DMS 273 (cell line): ENCODE measurements at regions not wholly inside any gene's neighbourhood (a gene's known extent, or its start where the extent isn't known, plus 50 kb on each side); places are given as distances from the start of the nearest gene placed in this dataset.

Experiments
- DNase-seq: peaks from one replicate; lab custom pipeline; 2025; ENCODE audit not compliant: unreplicated experiment; lab: John Stamatoyannopoulos, UW

- DNase-seq = no peak
Measured at GRCh38 chr4:34633241-34633640, 1611.1 kb downstream of the ARAP2 start.

- DNase-seq = no peak
Measured at GRCh38 chr4:34636623-34637022, 1607.7 kb downstream of the ARAP2 start.

DNA sequence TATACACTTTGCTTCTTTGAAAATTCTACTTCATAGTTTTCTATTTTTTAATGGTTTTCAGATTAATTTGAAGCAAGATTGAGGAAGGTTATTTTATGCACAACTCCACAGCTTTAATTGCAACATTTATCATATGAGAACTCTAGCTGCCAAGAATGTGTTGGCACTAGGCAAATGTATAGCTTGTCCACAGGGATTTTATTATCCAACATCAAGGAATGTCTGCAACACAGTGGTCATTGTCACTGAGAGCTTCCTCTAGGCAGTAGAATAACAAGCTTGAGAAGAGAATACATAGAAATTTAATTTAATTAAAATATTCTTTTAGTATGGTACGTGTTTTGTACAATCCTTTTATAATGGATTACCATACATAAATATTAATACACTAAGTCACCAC, 1600.8 kb downstream of the ARAP2 start:
- DNase-seq = no peak

DNA sequence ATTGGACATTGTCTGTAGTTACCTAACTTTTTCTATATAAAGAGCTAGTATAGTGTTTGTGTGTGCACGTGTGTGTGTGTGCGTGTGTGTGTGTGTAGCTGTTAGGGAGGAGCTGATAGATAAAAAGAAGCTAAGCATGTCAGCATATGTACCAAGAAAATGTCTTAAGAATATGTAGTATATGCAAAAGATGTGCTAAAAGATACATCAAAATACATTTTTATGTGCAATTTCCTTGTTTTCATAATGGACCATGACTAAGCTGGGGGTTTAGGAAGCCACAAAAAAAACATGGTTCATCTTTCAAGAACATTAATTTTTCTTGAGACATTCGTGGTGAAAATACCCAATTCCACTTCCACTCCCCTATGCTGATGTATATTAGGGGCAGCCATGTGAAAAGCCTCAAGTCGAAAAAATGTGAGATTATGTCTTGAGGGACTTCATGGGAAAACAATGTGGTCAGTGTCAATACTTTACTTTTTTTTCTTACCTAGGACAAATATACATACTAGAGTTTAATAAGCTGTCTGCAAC, 1599.7 kb downstream of the ARAP2 start:
- no peak for DNase-seq

DNA sequence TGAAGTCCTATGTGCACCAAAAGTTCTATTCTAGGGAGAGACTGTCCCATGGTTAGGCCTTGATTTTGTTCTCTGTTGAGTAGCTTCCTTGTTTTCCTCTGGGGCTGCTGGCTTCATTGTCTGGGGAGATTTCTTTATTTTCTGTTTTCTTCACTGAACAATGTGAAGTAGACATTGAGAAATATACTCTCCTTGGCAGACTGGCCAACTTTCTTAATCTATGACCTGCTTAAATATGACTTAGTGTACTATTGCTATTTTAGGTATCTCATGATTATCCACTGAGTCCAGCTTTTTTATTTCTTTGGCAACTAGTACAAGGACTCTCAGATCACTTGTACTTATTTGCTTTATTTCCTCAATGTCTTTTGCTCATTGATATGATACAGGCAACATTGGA, 1594.6 kb downstream of the ARAP2 start:
- DNase-seq = no peak

DNA sequence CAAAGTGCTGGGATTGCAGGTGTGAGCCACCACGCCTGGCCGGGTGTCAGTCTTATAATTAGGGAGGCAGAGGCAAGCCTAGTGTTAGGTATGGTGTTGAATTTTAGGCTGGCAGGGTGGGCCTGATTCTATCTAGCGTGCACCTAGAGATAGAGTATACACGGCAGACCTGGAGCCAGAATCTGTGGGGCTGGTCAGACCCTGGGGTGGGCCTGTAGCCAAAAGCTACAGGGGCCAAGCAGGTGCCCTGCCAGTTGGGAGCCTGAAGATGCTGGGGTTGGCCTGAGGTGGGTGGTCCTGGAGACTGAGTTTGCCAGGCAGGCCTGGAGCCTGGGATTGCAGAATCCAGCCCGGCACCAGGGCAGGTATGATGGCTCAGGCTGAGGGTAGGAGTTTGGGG, 1580.3 kb downstream of the ARAP2 start:
- DNase-seq = no peak

DNA sequence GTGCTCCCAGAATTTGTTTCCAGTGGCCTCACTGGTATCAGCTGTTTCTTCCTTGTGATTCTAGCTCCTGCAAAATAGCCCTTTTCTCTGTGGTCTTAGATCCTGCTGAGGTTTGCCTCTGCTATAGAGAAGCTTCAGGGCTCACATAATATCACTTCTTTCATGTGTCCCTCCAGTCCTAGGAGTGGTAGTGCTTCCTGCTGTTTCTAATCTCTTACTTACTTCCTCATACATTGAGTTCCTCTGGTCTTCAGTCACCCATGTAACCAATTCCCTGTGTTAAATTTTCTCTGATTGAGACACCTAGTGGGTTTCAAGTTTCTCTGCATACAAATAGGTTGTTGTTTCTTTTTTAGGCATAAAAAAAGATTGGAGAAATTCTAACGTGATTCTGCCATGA, 1567.9 kb downstream of the ARAP2 start:
- no peak for DNase-seq

- no peak for DNase-seq
Measured at GRCh38 chr4:34678431-34678830, 1565.9 kb downstream of the ARAP2 start.

DNA sequence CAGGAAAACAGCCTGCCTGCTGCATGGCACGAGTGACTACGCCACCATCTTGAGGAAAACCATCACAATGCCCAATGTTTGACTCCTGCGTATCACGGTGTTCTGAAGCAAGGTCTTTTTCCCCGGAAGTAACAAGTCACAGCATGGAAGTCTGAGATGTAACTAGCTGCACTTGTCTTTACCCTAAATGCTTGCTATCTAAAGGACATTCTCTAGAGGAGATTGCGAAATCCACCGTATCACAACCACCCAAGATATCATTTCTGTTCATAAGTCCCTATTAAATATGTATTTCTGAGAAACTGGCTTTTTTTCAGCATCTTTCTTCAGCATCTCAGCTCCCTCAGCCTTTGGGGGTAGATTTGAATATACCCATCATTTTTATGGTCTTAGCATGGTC, 1565.1 kb downstream of the ARAP2 start:
- DNase-seq = no peak

- no peak for DNase-seq
Measured at GRCh38 chr4:34709564-34709963, 1534.8 kb downstream of the ARAP2 start.

DNA sequence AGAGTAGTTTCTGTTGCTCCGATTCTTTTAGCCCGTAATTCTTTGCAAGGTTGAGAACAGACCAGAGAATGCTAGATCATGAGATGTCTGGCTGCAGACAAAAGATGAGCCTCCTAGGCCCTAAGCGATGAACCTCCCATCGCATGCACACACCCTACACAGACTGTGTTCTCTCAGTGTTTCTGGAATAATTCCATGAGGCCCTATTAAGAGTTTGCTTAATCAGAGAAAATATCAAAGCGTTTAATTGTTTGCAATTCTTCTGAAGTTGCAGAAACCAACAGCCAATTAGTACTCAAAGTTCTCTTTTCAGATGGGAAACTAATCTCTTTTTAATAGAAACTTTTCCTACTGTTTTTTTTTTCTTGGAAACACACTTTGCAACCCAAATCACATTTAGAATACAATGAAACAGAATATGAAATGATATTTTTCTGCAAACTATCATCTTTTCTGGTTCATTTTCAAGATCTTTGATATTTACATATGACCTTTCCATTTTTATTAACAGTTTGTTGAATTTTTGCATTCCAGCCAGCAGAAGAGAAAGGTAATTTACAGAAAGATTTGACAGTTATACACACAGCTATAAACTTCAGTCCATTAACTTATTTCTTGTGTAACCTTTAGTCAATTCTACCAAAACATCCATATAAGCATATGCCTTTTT, 1525.6 kb downstream of the ARAP2 start:
- DNase-seq = no peak

GRCh38 chr4:34720571-34720970, 1523.7 kb downstream of the ARAP2 start:
- DNase-seq = peak; percentile 51

DNA sequence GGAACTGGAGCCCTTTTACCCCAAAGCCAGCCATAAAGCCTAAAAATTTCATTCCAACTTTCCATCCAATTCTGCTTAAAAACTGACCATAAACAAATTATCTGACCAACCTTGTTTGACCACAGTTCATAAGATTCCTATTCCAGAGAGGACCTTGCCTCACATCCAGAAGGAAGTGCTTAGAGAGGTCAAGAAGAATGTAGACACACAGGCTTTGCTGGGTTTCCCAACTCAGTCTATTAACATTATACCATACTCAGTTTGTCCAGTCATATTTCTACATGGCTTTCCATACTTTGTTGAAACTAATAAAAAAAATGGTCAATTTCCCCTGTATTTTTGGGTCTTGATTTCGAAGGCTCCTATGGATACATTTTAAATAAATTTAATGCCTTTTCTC, 1522.5 kb downstream of the ARAP2 start:
- DNase-seq = no peak

GRCh38 chr4:34723605-34724004, 1520.7 kb downstream of the ARAP2 start:
- no peak for DNase-seq

DNA sequence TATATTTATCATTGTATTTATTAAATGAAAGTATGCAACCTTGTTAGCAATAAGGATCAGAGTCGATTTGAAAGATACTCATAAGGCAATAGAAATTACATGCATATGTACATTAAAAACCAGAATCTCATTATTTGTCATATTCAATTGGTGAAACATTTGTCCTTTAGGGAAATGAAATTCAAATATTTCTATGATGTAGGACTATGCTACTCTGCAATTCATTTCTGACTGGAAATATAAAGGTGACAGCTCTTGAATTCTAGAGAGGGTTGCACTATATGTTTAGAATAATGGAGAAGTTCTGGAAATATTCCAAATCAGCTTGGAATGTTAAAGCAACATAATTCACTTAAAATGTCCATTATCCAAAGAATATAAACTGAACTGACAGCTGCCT, 1519.8 kb downstream of the ARAP2 start:
- no peak for DNase-seq

DNA sequence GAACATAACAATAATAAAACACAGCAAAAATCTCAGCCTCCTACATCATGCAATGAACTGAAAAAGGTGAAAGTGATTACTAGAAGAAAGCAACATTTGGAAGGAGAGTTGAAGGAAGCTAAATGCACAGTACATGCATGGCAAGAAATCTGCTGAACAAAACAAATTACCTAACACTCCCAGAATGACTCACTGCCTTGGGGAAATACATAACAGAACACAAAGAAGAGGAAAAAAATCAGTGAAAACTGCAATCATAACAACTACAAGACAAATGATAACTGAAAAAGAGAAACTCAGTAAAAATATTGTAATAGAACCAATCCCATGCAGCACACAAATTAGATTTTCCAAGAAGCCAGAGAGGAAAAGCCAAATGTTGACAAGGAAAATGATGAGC, 1513.2 kb downstream of the ARAP2 start:
- DNase-seq = no peak

GRCh38 chr4:34732176-34732950, 1512.0 kb downstream of the ARAP2 start:
- DNase-seq = no peak

DNA sequence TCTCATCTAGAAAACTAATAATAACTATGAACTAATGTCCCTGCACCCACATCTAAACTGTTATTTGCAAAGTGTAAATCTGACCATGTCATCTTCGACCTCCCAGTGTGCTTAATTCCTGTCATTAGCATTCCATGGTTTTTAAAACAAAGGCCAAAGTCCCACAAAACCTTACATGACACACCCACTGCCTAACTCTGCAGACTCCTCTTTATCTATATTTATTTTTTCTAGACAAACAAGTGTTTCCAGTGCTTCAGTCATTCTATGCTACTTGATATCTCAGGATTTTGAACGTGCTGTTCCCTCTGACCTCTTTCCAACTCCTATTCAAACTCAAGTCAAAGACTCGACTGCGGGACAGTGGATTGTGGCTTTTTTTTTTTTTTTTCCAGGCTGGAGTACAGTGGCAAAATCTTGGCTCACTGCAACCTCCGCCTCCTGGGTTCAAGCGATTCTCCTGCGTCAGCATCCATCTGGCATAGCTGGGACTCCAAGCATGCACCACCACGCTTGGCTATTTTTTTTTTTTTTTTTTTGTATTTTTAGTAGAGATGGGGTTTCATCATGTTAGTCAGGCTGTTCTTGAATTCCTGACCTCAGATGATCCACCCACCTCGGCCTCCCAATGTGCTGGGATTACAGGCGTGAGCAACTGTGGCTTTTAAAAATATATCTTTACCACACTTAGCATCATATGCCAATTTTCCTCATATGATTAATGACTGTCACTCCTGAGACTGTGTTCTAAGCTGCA, 1511.0 kb downstream of the ARAP2 start:
- peak; percentile 2 for DNase-seq

GRCh38 chr4:34766935-34767334, 1477.4 kb downstream of the ARAP2 start:
- no peak for DNase-seq

- DNase-seq = no peak
Measured at GRCh38 chr4:34767407-34767806, 1476.9 kb downstream of the ARAP2 start.

GRCh38 chr4:34771632-34772031, 1472.7 kb downstream of the ARAP2 start:
- DNase-seq = no peak

GRCh38 chr4:34790131-34790530, 1454.2 kb downstream of the ARAP2 start:
- no peak for DNase-seq
